Smooth muscle cell (in vitro differentiated cells): ENCODE measurements at regions not wholly inside any gene's neighbourhood (a gene's known extent, or its start where the extent isn't known, plus 50 kb on each side); places are given as distances from the start of the nearest gene placed in this dataset.

Experiments
- DNase-seq: peaks from one replicate; lab custom pipeline; 2025; ENCODE audit not compliant: unreplicated experiment; lab: John Stamatoyannopoulos, UW
- H2AFZ ChIP-seq: fragments of 200-600 bp; sonication (generic); 2 replicates; pipeline ENCODE4 v1.6.0; 2016; ENCODE audit warnings: antibody characterized with exemption, low read depth, mild to moderate bottlenecking
- H3F3A ChIP-seq: fragments of 200-600 bp; sonication (generic); 2 replicates; pipeline ENCODE4 v1.6.0; 2017; ENCODE audit warnings: antibody characterized with exemption, low read depth
- H3K27ac ChIP-seq: fragments of 200-600 bp; sonication (generic); 2 replicates; pipeline ENCODE4 v1.5.1; 2016; ENCODE audit warnings: low read depth, mild to moderate bottlenecking
- H3K27me3 ChIP-seq: fragments of 200-600 bp; sonication (generic); 2 replicates; pipeline ENCODE4 v1.6.1; 2016; ENCODE audit warnings: low read depth, mild to moderate bottlenecking
- H3K36me3 ChIP-seq: fragments of 200-600 bp; sonication (generic); 2 replicates; pipeline ENCODE4 v1.5.1; 2016; ENCODE audit warnings: low read depth
- H3K4me1 ChIP-seq: fragments of 200-600 bp; sonication (generic); 2 replicates; pipeline ENCODE4 v1.5.1; 2016; ENCODE audit warnings: low read depth
- H3K4me2 ChIP-seq: fragments of 200-600 bp; sonication (generic); 2 replicates; pipeline ENCODE4 v1.6.0; 2016; ENCODE audit warnings: mild to moderate bottlenecking
- H3K4me3 ChIP-seq: fragments of 200-600 bp; sonication (generic); 2 replicates; pipeline ENCODE4 v1.5.1; 2016; ENCODE audit warnings: mild to moderate bottlenecking
- H3K79me2 ChIP-seq: fragments of 200-600 bp; sonication (generic); 2 replicates; pipeline ENCODE4 v1.6.0; 2016; ENCODE audit warnings: low read depth, mild to moderate bottlenecking
- H3K9ac ChIP-seq: fragments of 200-600 bp; sonication (generic); 2 replicates; pipeline ENCODE4 v1.6.0; 2016; ENCODE audit warnings: low read depth
- H3K9me3 ChIP-seq: fragments of 200-600 bp; sonication (generic); replicated peaks from 2 replicates; pipeline ENCODE4 v1.5.1; 2016; ENCODE audit warnings: low read depth
- H4K20me1 ChIP-seq: fragments of 200-600 bp; sonication (generic); 2 replicates; pipeline ENCODE4 v1.6.0; 2016; ENCODE audit warnings: low read depth
- CTCF ChIP-seq: fragments of 200-600 bp; sonication (generic); IDR thresholded peaks from 2 replicates; pipeline ENCODE4 v1.5.1; 2017; ENCODE audit warnings: borderline replicate concordance, mild to moderate bottlenecking, antibody characterized with exemption; ENCODE audit not compliant: insufficient read depth, poor library complexity, severe bottlenecking
- WGBS: methylation state at CpG from one replicate; pipeline ENCODE4 v1.1.7; 2016; ENCODE audit warnings: low lambda C conversion rate; 5-methylcytosine and 5-hydroxymethylcytosine counted together

- no peaks in the 10 kb centered on the region for H3K9me3 ChIP-seq
- no peak overlapping the region for H3K9ac ChIP-seq
- H3K79me2 ChIP-seq, result no peaks in the 10 kb centered on the region
- peak overlapping the region; percentile 26 for H3K27ac ChIP-seq
- peak overlapping the region; percentile 21 for H2AFZ ChIP-seq
- no peak overlapping the region for H3K4me3 ChIP-seq
- peak overlapping the region; percentile 8 for H3K4me2 ChIP-seq
- no peak for DNase-seq
- TF ChIP-seq CTCF, result no peak
- no peaks in the 10 kb centered on the region for H3K36me3 ChIP-seq
- H3K4me1 ChIP-seq, result peaks cover 5% of the 10 kb centered on the region
- no peaks in the 10 kb centered on the region for H4K20me1 ChIP-seq
- peaks cover 6% of the 10 kb centered on the region for H3F3A ChIP-seq
- H3K27me3 ChIP-seq, result no peaks in the 10 kb centered on the region
These were observed 51.3 kb upstream of the NABP1 start for GRCh38 chr2:191626497-191627151.

DNA sequence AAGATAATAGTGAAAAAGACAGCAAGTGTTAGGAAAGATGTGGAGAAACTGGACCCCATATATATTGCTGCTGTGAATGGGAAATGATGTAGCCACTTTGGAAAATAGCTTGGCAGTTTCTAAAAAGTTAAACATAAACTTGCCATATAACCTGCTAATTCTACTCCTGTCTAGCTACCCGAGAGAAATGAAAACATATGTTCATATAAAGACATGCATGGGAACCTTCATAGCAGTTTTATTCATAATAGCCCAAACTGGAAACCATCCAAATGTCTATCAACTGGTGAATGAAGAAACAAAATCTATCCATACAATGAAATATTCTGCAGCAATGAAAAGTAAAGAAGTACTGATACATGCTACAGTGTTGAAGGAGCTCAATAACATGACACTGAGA is 50.4 kb upstream of the NABP1 start:
- H3K79me2 ChIP-seq, result no peaks in the 10 kb centered on the region
- no peak overlapping the region for H3K4me2 ChIP-seq
- no peak for TF ChIP-seq CTCF
- H3K9ac ChIP-seq, result no peak overlapping the region
- 100% methylated on average over 1 of the region's 1 CpG for WGBS
- H3K27ac ChIP-seq, result no peak overlapping the region
- H3K27me3 ChIP-seq, result no peaks in the 10 kb centered on the region
- no peaks in the 10 kb centered on the region for H3K36me3 ChIP-seq
- H4K20me1 ChIP-seq, result no peaks in the 10 kb centered on the region
- no peak overlapping the region for H2AFZ ChIP-seq
- peaks cover 6% of the 10 kb centered on the region for H3F3A ChIP-seq
- no peaks in the 10 kb centered on the region for H3K9me3 ChIP-seq
- no peak for DNase-seq
- peaks cover 5% of the 10 kb centered on the region for H3K4me1 ChIP-seq
- no peak overlapping the region for H3K4me3 ChIP-seq
